ENCODE measurements at regions not wholly inside any gene's neighbourhood (a gene's known extent, or its start where the extent isn't known, plus 50 kb on each side); places are given as distances from the start of the nearest gene placed in this dataset.
"Not testable (repeated sequence)": the region's sequence is repeated elsewhere in the genome, so short reads cannot be mapped to it uniquely, and the experiment has no call there.

- no peak overlapping the region for H3K4me3 Mint-ChIP-seq
- no peak for DNase-seq
- H3K9me3 Mint-ChIP-seq, result peaks cover 0 to 8% (median 0%) of the 10 kb centered on the region in 6 donors
- no peaks in the 10 kb centered on the region for H3K36me3 Mint-ChIP-seq
- H3K4me1 Mint-ChIP-seq, result no peaks in the 10 kb centered on the region
- no peak overlapping the region for H3K27ac Mint-ChIP-seq
- peaks cover 0 to 3% (median 0%) of the 10 kb centered on the region in 3 donors for H3K27me3 Mint-ChIP-seq (ENCODE audit: low read depth in 3 of 3)
These were observed 907.4 kb downstream of the MCTP2 start for GRCh38 chr15:95138604-95139270.

GRCh38 chr15:95141486-95141885, 910.1 kb downstream of the MCTP2 start:
- H3K4me1 Mint-ChIP-seq, result no peaks in the 10 kb centered on the region
- peaks cover 0 to 3% (median 0%) of the 10 kb centered on the region in 3 donors for H3K27me3 Mint-ChIP-seq (ENCODE audit: low read depth in 3 of 3)
- no peak overlapping the region for H3K4me3 Mint-ChIP-seq
- H3K36me3 Mint-ChIP-seq, result no peaks in the 10 kb centered on the region
- H3K9me3 Mint-ChIP-seq, result no peaks in the 10 kb centered on the region
- DNase-seq, result no peak
- no peak overlapping the region for H3K27ac Mint-ChIP-seq

GRCh38 chr15:95142531-95142930, 911.2 kb downstream of the MCTP2 start:
- H3K4me3 Mint-ChIP-seq, result no peak overlapping the region
- no peak overlapping the region for H3K27ac Mint-ChIP-seq
- H3K27me3 Mint-ChIP-seq (ENCODE audit: low read depth in 3 of 3), result peaks cover 0 to 3% (median 2%) of the 10 kb centered on the region in 3 donors
- no peak for DNase-seq
- no peaks in the 10 kb centered on the region for H3K9me3 Mint-ChIP-seq
- no peaks in the 10 kb centered on the region for H3K4me1 Mint-ChIP-seq
- H3K36me3 Mint-ChIP-seq, result no peaks in the 10 kb centered on the region

DNA sequence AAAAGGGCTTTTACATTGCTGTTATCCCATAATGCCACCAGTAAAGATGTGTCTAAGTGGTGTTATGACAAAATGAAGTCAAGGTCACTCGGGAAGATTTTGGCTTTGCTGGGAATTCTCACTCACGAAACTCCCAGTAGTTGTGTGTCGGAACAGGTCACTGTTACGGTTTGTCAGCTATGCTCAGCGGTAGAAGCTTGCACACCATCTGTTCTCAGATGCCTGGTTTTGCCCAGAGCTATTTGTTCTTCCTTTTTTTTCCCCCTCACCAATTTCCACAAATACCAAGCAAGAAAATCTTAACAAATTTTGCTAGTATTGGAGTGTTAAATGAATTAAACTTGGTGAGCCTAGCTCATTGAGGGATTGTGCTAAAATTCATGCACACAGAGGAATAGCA, 915.1 kb downstream of the MCTP2 start:
- Mint-ChIP-seq H3K27me3 (ENCODE audit: low read depth in 3 of 3) (peaks cover 0 to 2% (median 2%) of the 10 kb centered on the region in 3 donors), H3K4me3 (no peak overlapping the region)

DNA sequence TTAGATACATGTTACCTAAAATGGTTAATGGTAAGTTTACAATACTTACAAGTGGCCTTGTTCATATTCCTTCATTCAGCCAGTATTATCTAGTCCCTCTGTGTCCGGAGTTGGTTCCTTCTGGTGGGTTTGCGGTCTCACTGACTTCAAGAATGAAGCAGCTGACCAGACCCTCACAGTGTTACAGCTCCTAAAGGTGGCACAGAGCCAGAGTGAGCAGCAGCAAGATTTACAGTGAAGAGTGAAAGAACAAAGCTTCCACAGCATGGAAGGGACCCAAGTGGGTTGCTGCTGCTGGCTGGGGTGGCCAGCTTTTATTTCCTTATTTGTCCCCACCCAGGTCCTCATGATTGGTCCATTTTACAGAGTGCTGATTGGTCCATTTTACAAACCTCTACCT, 916.8 kb downstream of the MCTP2 start:
- DNase-seq, result no peak
- no peak overlapping the region for H3K4me3 Mint-ChIP-seq
- no peaks in the 10 kb centered on the region for H3K36me3 Mint-ChIP-seq
- H3K9me3 Mint-ChIP-seq, result peaks cover 0 to 1% (median 0%) of the 10 kb centered on the region in 6 donors
- H3K27ac Mint-ChIP-seq, result no peak overlapping the region
- H3K27me3 Mint-ChIP-seq (ENCODE audit: low read depth in 3 of 3), result peaks cover 0 to 2% (median 2%) of the 10 kb centered on the region in 3 donors
- H3K4me1 Mint-ChIP-seq, result no peaks in the 10 kb centered on the region

More for the DNA sequence above, 915.1 kb downstream of the MCTP2 start:
- no peaks in the 10 kb centered on the region for H3K9me3 Mint-ChIP-seq
- no peaks in the 10 kb centered on the region for H3K4me1 Mint-ChIP-seq
- no peak for DNase-seq
- no peak overlapping the region for H3K27ac Mint-ChIP-seq
- H3K36me3 Mint-ChIP-seq, result no peaks in the 10 kb centered on the region

DNA sequence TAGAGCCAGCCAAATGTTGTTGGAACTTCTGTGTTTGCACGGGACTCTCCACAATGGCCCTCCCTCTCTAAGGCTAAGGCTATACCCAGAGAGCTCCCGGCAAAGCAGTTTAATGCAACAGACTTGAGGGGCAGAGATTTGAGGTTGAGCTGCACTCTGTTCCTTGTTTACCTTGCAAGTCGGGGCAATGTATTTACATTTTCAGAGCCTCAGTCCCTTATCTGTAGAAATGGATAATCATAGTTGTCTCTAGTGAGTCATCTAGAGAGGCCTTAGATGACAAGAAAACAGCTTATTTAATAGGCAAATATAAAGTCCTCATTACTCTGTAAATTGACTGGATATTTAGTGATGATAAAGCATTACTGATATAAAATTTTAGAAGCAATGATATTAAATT, 917.7 kb downstream of the MCTP2 start:
- Mint-ChIP-seq H3K36me3 (no peaks in the 10 kb centered on the region), H3K27me3 (ENCODE audit: low read depth in 3 of 3) (peaks cover 0 to 2% (median 2%) of the 10 kb centered on the region in 3 donors), H3K4me1 (no peaks in the 10 kb centered on the region)

GRCh38 chr15:95149771-95150170, 918.4 kb downstream of the MCTP2 start:
- Mint-ChIP-seq H3K27me3 (ENCODE audit: low read depth in 3 of 3) (peaks cover 0 to 2% (median 2%) of the 10 kb centered on the region in 3 donors), H3K4me3 (no peak overlapping the region), H3K4me1 (no peaks in the 10 kb centered on the region)

More for the DNA sequence above, 917.7 kb downstream of the MCTP2 start:
- Mint-ChIP-seq H3K9me3 (peaks cover 0 to 10% (median 1%) of the 10 kb centered on the region in 6 donors), H3K4me3 (no peak overlapping the region), H3K27ac (no peak overlapping the region)
- DNase-seq, result no peak

GRCh38 chr15:95150466-95150865, 919.1 kb downstream of the MCTP2 start:
- DNase-seq, result no peak
- Mint-ChIP-seq H3K4me3 (no peak overlapping the region), H3K27ac (no peak overlapping the region), H3K27me3 (ENCODE audit: low read depth in 3 of 3) (peaks cover 0 to 2% (median 2%) of the 10 kb centered on the region in 3 donors), H3K9me3 (peaks cover 0 to 11% (median 3%) of the 10 kb centered on the region in 6 donors), H3K4me1 (no peaks in the 10 kb centered on the region), H3K36me3 (no peaks in the 10 kb centered on the region)

More at GRCh38 chr15:95149771-95150170, 918.4 kb downstream of the MCTP2 start:
- no peak for DNase-seq
- Mint-ChIP-seq H3K27ac (no peak overlapping the region), H3K36me3 (no peaks in the 10 kb centered on the region), H3K9me3 (peaks cover 0 to 11% (median 2%) of the 10 kb centered on the region in 6 donors)

GRCh38 chr15:95152741-95153140, 921.4 kb downstream of the MCTP2 start:
- H3K27ac Mint-ChIP-seq, result no peak overlapping the region
- no peaks in the 10 kb centered on the region for H3K36me3 Mint-ChIP-seq

DNA sequence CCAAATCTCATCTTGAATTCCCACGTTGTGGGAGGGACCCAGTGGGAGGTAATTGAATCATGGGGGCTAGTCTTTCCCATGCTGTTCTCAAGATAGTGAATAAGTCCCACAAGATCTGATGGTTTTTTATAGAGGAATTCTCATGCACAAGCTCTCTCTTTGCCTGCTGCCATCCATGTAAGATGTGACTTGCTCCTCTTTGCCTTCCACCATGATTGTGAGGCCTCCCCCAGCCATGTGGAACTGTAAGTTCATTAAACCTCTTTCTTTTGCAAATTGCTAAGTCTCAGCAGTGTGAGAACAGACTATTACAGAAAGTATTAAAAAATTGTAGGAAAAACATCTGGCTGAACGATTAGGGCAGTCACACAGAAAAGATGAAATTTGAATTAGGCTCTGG, 921.8 kb downstream of the MCTP2 start:
- not testable (repeated sequence) for DNase-seq; H3K27me3 Mint-ChIP-seq (ENCODE audit: low read depth in 3 of 3); H3K4me1 Mint-ChIP-seq; H3K4me3 Mint-ChIP-seq; H3K36me3 Mint-ChIP-seq; H3K27ac Mint-ChIP-seq
- H3K9me3 Mint-ChIP-seq, result peaks cover 0 to 11% (median 4%) of the 10 kb centered on the region in 6 donors

More at GRCh38 chr15:95152741-95153140, 921.4 kb downstream of the MCTP2 start:
- Mint-ChIP-seq H3K27me3 (ENCODE audit: low read depth in 3 of 3) (peaks cover 0 to 2% (median 0%) of the 10 kb centered on the region in 3 donors), H3K9me3 (peaks cover 0 to 11% (median 4%) of the 10 kb centered on the region in 6 donors), H3K4me1 (no peaks in the 10 kb centered on the region), H3K4me3 (no peak overlapping the region)
- DNase-seq, result no peak

GRCh38 chr15:95160316-95160715, 929.0 kb downstream of the MCTP2 start:
- Mint-ChIP-seq H3K9me3 (peaks cover 0 to 3% (median 0%) of the 10 kb centered on the region in 6 donors), H3K27me3 (ENCODE audit: low read depth in 3 of 3) (peaks cover 0 to 3% (median 0%) of the 10 kb centered on the region in 3 donors), H3K36me3 (no peaks in the 10 kb centered on the region), H3K4me1 (no peaks in the 10 kb centered on the region), H3K27ac (no peak overlapping the region), H3K4me3 (no peak overlapping the region)
- DNase-seq, result no peak

DNA sequence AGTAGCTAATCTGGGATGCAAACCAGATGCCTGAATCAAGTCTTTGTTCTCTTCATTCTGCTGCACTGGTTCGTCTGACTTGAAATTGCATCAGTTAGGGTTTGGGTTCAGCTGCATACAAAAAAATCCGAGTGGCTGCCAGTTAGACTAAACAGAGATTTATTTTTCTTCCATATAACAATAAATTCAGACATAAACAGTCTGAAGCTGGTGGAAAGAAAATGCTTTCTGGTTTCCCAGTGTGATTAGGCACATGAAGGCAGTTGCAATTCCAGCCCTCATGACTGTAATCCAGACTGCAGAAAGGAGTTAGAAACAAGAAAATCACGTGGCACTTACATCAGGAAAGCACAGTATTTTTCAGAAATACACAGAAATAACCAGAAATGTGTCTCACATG, 930.7 kb downstream of the MCTP2 start:
- Mint-ChIP-seq H3K27ac (no peak overlapping the region), H3K9me3 (peaks cover 0 to 1% (median 0%) of the 10 kb centered on the region in 6 donors), H3K4me3 (no peak overlapping the region), H3K27me3 (ENCODE audit: low read depth in 3 of 3) (peaks cover 0 to 3% (median 2%) of the 10 kb centered on the region in 3 donors), H3K4me1 (no peaks in the 10 kb centered on the region), H3K36me3 (no peaks in the 10 kb centered on the region)
- DNase-seq, result no peak

DNA sequence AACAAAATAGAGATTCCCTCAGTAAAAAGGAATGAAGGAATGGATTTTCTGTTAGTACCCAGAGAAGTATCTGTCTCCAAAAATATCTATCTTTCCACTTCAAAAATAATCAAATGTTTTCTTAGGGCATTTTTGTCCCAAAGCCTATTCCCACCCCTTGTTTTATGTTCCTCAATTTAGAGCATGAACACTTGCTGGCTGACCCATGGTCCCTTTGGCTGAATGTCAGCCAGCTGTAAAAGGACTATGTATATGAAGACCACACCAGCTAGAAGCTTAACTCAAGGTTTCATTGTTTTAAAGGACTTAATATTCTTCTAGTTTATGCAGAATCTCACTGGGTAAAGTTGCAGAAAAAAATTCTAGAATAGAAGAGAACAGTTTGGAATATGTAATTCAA, 931.2 kb downstream of the MCTP2 start:
- H3K9me3 Mint-ChIP-seq, result peaks cover 0 to 2% (median 0%) of the 10 kb centered on the region in 6 donors
- DNase-seq, result no peak
- no peak overlapping the region for H3K27ac Mint-ChIP-seq
- no peaks in the 10 kb centered on the region for H3K36me3 Mint-ChIP-seq
- H3K27me3 Mint-ChIP-seq (ENCODE audit: low read depth in 3 of 3), result peaks cover 0 to 3% (median 2%) of the 10 kb centered on the region in 3 donors
- H3K4me1 Mint-ChIP-seq, result no peaks in the 10 kb centered on the region
- H3K4me3 Mint-ChIP-seq, result no peak overlapping the region

DNA sequence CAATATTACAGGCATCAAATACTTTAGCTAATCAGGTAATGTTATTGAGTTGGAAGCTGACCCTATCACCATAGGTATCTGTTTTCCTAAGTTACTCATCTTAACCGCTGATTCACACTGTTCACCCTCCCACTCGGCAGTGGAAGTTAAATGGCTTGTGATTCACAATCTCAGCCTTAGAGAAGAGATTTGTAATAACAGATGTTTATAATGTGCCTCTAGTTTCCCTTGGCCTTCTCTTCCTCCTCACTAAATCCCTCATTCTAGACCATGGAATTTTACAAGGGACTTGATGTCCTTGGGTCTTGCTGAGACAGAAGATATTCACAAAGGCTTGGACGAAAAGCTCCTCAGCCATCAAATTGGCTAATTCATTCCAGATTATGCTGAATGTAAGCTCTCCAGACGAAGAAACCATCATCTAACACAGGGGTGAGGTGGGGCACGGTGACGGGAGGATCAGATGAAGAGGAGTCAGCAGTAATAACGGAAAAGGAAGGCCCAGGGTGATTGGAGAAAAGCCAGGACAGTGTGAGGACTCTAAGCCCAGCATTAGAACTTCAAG, 931.7 kb downstream of the MCTP2 start:
- no peak overlapping the region for H3K4me3 Mint-ChIP-seq
- H3K27me3 Mint-ChIP-seq (ENCODE audit: low read depth in 3 of 3), result peaks cover 0 to 3% (median 2%) of the 10 kb centered on the region in 3 donors
- DNase-seq, result no peak
- no peak overlapping the region for H3K27ac Mint-ChIP-seq
- H3K9me3 Mint-ChIP-seq, result peaks cover 0 to 2% (median 0%) of the 10 kb centered on the region in 6 donors
- H3K36me3 Mint-ChIP-seq, result no peaks in the 10 kb centered on the region
- H3K4me1 Mint-ChIP-seq, result no peaks in the 10 kb centered on the region

All from immature natural killer cell (primary cell).